Neural cell (in vitro differentiated cells): ENCODE measurements at regions not wholly inside any gene's neighbourhood (a gene's known extent, or its start where the extent isn't known, plus 50 kb on each side); places are given as distances from the start of the nearest gene placed in this dataset.

Experiments used
- EP300 ChIP-seq: fragments of 450-650 bp; conservative IDR thresholded peaks from 2 replicates; pipeline ENCODE4 v1.6.1; 2014; ENCODE audit warnings: antibody characterized with exemption, mild to moderate bottlenecking, moderate library complexity; ENCODE audit not compliant: poor library complexity, severe bottlenecking
- EZH2 ChIP-seq: fragments of 200-600, 300-800 bp; shearing (Covaris generic), sonication (generic); IDR thresholded peaks from 2 replicates; pipeline ENCODE4 v1.6.1; 2014; ENCODE audit warnings: antibody characterized with exemption, low read length, borderline replicate concordance, mild to moderate bottlenecking; ENCODE audit not compliant: insufficient read depth, poor library complexity, severe bottlenecking
- MXI1 ChIP-seq: fragments of 450-650 bp; conservative IDR thresholded peaks from 2 replicates; pipeline ENCODE4 v1.6.1; 2014; ENCODE audit warnings: antibody characterized with exemption, mild to moderate bottlenecking; ENCODE audit not compliant: poor library complexity, severe bottlenecking
- POLR2AphosphoS5 ChIP-seq: IDR thresholded peaks from 2 replicates; pipeline ENCODE4 v1.6.1; 2012
- RAD21 ChIP-seq: fragments of 450-650 bp; conservative IDR thresholded peaks from 2 replicates; pipeline ENCODE4 v1.6.1; 2014; ENCODE audit warnings: antibody characterized with exemption, mild to moderate bottlenecking, moderate library complexity
- TF ChIP-seq, protein P1 (sequence below): fragments of 450-650 bp; IDR thresholded peaks from 2 replicates; pipeline ENCODE4 v1.5.1; 2014; ENCODE audit warnings: antibody characterized with exemption, mild to moderate bottlenecking, moderate library complexity; ENCODE audit not compliant: poor library complexity, severe bottlenecking

DNA sequence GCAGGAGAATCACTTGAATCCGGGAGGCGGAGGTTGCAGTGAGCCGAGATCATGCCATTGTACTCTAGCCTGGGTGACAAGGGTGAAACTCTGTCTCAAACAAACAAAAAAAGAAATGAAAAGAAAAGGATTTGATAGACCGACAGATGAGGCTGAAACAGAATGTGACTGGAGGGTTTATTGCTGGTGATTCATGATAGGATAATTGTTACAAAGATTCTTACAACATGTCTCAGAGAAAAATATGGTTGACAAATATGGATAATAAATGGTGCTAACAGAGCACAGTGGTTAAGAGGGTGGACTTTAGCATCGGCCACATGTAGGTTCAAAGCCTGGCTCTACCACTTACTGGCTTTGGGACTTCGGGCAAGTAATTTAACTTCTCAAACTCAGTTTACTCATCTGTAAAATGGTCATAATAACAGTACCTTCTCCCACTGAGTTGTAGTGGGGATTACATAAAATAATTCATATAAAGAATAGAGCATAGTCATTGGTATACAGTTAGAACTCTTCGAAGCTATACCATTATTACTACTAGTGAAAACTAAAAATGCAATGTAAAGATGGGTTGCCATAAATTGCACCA, 131.9 kb downstream of the MAP3K7 start:
- no peak for TF ChIP-seq EP300
- no peak for TF ChIP-seq MXI1
- TF ChIP-seq, protein P1, sequence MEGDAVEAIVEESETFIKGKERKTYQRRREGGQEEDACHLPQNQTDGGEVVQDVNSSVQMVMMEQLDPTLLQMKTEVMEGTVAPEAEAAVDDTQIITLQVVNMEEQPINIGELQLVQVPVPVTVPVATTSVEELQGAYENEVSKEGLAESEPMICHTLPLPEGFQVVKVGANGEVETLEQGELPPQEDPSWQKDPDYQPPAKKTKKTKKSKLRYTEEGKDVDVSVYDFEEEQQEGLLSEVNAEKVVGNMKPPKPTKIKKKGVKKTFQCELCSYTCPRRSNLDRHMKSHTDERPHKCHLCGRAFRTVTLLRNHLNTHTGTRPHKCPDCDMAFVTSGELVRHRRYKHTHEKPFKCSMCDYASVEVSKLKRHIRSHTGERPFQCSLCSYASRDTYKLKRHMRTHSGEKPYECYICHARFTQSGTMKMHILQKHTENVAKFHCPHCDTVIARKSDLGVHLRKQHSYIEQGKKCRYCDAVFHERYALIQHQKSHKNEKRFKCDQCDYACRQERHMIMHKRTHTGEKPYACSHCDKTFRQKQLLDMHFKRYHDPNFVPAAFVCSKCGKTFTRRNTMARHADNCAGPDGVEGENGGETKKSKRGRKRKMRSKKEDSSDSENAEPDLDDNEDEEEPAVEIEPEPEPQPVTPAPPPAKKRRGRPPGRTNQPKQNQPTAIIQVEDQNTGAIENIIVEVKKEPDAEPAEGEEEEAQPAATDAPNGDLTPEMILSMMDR: no peak
- TF ChIP-seq RAD21: no peak
- TF ChIP-seq POLR2AphosphoS5: no peak
- no peak for TF ChIP-seq EZH2
